ENCODE measurements at regions not wholly inside any gene's neighbourhood (a gene's known extent, or its start where the extent isn't known, plus 50 kb on each side); places are given as distances from the start of the nearest gene placed in this dataset.

- H3K9me3 ChIP-seq (ENCODE audit: control insufficient read depth, low read depth, low read length), result no peaks in the 10 kb centered on the region
- no peaks in the 10 kb centered on the region for H3K27me3 ChIP-seq (ENCODE audit: insufficient read depth, low read length)
- H3T11ph ChIP-seq (ENCODE audit: low read length), result no peak overlapping the region
- H3K9ac ChIP-seq (ENCODE audit: extremely low read depth, insufficient read length, low read length), result no peak overlapping the region
- Mint-ChIP-seq H3K27me3 (ENCODE audit: low read depth) (no peaks in the 10 kb centered on the region), H3K4me1 (no peaks in the 10 kb centered on the region), H3K27ac (no peak overlapping the region), H3K4me3 (no peak overlapping the region), H3K9me3 (peaks cover under 1 to 2% of the 10 kb centered on the region in 2 experiments; a peak in 4 of 5 replicates), H3K36me3 (ENCODE audit: insufficient read depth in 1 of 3, low read depth in 3 of 3) (peaks cover 0 to 2% (median 0%) of the 10 kb centered on the region in 3 experiments; a peak in 3 of 7 replicates)
- H3K23me2 ChIP-seq (ENCODE audit: insufficient read length, low read depth, low read length, poor library complexity, severe bottlenecking), result no peaks in the 10 kb centered on the region
- H2AK5ac ChIP-seq (ENCODE audit: insufficient read length, low read length), result no peak overlapping the region
- DNase-seq, result no peak
- no peaks in the 10 kb centered on the region for H3K4me1 ChIP-seq (ENCODE audit: insufficient read depth, low read length)
- H4K8ac ChIP-seq (replicated peaks; ENCODE audit: insufficient read length, low read depth, low read length), result no peak overlapping the region
- H3K56ac ChIP-seq (ENCODE audit: insufficient read length, low read depth, low read length), result no peak overlapping the region
- no peak overlapping the region for H2BK20ac ChIP-seq (ENCODE audit: low read depth, low read length, poor library complexity, severe bottlenecking)
- TF ChIP-seq CTCF (conservative IDR thresholded peaks at IDR 0.05), result no peak
- no peaks in the 10 kb centered on the region for H4K20me1 ChIP-seq (ENCODE audit: control insufficient read depth, insufficient read depth, insufficient read length)
- H3K4ac ChIP-seq (ENCODE audit: low read depth, low read length), result no peak overlapping the region
- WGBS (ENCODE audit: extremely low coverage, insufficient read length, low lambda C conversion rate), result no CpG with 5 or more reads among the region's 2 CpGs
- no peak overlapping the region for H3K27ac ChIP-seq (ENCODE audit: insufficient read length, low read depth, low read length)
- no peak overlapping the region for H2BK5ac ChIP-seq (ENCODE audit: insufficient read length, low read length)
- no peak overlapping the region for H3K14ac ChIP-seq (ENCODE audit: insufficient read depth, low read length)
- no peak overlapping the region for H4K91ac ChIP-seq (ENCODE audit: insufficient read length, low read depth, low read length)
- no peaks in the 10 kb centered on the region for H3K79me1 ChIP-seq (ENCODE audit: insufficient read depth, low read depth, low read length, poor library complexity, severe bottlenecking)
- no peak overlapping the region for H4K5ac ChIP-seq (ENCODE audit: insufficient read length, low read depth, low read length)
- H3K79me2 ChIP-seq (ENCODE audit: insufficient read depth, low read length), result no peaks in the 10 kb centered on the region
- H3K18ac ChIP-seq (ENCODE audit: insufficient read length, low read depth, low read length), result no peak overlapping the region
- no peak overlapping the region for H2BK120ac ChIP-seq (ENCODE audit: low read depth, low read length, poor library complexity, severe bottlenecking)
- no peak overlapping the region for H3K23ac ChIP-seq (ENCODE audit: insufficient read length, low read depth, low read length)
- H2BK15ac ChIP-seq (ENCODE audit: low read depth, low read length), result no peak overlapping the region
- H3K4me2 ChIP-seq (ENCODE audit: insufficient read depth, insufficient read length, low read length), result no peak overlapping the region
- H2BK12ac ChIP-seq (ENCODE audit: insufficient read length, low read depth, low read length), result no peak overlapping the region
- no peak overlapping the region for H2AFZ ChIP-seq (ENCODE audit: low read length)
These were observed 1615.8 kb downstream of the ARAP2 start for GRCh38 chr4:34628471-34628870.

Measured in H9 (cell line).